COLO668 (cell line): ENCODE measurements at regions not wholly inside any gene's neighbourhood (a gene's known extent, or its start where the extent isn't known, plus 50 kb on each side); places are given as distances from the start of the nearest gene placed in this dataset.
"Not testable (repeated sequence)": the region's sequence is repeated elsewhere in the genome, so short reads cannot be mapped to it uniquely, and the experiment has no call there.

Experiments
- DNase-seq: peaks from one replicate; lab custom pipeline; 2025; ENCODE audit not compliant: unreplicated experiment; lab: John Stamatoyannopoulos, UW

DNA sequence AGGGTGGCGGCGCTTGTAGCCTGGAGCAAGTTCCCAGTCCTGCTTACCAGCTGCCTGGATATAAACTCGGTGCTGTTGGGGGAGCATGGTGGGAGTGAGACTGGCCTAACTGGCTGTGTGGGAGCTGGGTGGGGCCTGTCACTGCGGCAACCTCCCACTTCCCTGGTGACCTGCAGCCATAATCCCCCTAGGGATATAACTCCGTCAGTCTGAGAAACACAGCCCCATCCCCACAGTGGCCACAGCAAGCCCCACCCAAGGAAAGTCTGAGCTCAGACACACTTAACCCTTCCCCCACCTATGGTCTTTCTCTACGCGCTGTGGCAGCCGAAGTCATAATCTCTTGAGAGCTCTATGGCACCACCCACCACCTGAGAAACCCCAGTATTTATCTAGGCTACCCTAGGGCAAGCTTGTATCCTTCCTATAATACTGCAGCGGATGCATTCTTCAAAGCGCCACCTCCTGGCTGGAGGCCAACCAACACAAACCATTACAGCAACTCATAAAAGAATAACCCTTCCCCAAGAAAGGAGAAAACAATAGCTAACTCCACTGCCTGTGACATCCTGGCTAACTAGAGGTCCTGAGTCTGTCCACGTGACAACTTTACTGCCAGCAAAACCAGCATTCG is 57.4 kb downstream of the ZNF648 start:
- DNase-seq: no peak

- no peak for DNase-seq
Observed at GRCh38 chr1:182003025-182003725, 58.3 kb downstream of the ZNF648 start.

DNA sequence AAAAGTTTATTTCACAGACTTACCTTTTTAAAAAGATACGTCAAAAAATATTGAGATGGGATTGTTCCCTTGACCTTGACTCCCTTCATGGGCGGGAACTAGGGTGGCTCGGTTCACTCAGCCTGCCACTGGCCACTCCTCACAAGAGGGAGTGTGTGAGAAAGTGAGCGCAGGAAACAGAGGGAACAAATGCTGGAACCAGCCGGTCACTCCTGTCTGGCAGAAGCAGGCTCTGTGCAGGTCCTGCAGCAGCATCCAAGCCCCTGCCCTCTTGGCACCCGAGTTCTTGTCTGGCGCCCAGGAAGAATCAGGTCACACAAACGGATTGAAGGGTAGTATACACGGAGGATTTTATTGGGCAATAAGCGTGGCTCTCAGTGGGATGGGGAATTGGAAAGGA is 58.9 kb downstream of the ZNF648 start:
- no peak for DNase-seq

GRCh38 chr1:181998858-181999257 is 62.7 kb downstream of the ZNF648 start:
- no peak for DNase-seq

DNA sequence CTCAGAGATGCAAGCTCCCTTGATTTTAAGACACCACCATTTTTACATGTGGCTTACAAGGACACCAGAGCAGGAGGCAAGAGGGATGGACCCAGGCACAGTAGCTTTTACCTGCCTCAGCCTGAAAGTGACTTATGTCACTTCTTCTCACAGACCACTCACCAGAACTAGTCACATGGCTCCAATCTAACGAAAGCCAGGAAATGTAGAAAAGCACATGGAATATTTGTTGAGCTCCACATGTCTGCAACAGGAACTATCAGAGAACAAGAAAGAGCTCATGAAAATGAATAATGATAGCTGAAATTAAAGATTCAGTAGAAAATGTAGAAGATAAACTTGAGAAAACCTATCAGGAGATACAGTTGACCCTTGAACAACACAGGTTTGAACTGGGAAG is 69.4 kb downstream of the ZNF648 start:
- DNase-seq: no peak

GRCh38 chr1:181990728-181991127 is 70.8 kb downstream of the ZNF648 start:
- DNase-seq: no peak

GRCh38 chr1:181989261-181989920 is 72.1 kb downstream of the ZNF648 start:
- no peak for DNase-seq

- no peak for DNase-seq
Observed at GRCh38 chr1:181987996-181988395, 73.5 kb downstream of the ZNF648 start.

DNA sequence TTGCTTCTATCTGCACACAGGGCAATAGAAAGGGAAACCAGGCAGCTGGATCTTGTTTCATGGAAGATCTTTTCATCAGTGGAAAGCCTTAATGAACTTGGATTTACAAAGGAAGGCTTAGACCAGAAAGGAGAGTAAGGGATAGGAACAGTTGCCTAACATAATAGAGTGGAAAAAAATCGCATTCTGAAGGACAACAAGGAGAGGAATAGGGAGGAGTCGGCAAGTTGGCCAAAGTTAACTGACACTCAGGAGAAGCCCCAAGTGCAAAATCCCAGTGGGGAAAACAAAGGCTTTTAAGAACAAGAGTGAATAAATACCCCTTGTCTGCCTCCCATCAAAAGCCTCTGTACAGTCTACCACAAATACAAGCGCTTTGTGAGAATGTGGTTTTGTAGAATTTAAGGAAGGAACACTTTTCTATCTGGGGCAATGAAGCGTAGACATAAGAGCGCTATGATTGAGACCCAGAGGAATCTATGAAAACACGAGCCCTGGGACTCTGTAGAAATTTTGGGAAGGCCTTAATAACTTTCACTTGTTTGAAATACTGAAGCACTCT is 74.1 kb downstream of the ZNF648 start:
- DNase-seq: no peak

- no peak for DNase-seq
Observed at GRCh38 chr1:181986907-181987305, 74.6 kb downstream of the ZNF648 start.

DNA sequence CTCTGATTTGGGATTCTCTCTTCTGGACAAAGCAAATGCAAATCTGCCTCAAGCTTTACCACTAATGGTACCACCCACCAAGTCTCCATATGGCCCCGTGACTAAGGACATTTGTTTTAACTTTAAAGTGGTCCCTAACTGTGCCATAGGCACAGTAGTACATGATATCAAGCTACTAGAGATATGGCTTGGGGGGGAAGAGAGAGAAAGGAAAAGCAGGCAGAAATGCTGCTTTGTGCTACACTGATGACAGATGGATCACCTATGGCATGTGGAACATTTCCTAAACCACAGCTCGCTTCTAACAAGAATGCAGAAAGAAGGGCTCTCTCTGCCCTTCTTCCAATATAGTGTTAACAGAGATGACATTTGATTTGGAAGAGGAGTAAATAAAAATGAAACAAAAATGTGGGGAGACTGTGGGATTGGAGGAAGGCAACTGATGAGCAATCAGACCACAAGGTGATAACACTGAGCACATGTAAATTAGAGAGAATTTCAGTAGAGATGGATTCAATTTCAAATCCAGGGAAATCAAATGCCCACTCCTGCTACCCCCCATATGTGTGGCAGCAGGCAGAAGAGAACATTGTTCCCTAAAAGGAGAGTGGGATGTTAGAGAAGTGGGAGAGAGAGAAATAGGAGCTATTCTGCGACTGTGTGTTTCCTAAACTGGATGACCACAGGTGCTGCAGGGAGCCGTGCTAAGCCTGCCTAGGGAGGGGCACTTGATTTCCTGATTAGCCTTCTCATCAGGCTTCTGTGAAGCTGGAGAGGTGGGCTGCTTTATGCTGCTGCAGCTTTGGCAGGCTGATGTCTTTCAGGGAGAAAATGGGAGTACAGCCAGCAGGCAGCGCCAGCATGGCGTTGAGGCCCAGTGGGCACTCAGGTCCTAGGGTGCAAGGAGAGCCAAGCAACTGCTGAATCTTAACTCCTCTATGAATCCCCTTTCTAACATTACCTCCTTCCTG is 75.3 kb downstream of the ZNF648 start:
- DNase-seq: no peak

GRCh38 chr1:181985281-181985680 is 76.2 kb downstream of the ZNF648 start:
- no peak for DNase-seq

DNA sequence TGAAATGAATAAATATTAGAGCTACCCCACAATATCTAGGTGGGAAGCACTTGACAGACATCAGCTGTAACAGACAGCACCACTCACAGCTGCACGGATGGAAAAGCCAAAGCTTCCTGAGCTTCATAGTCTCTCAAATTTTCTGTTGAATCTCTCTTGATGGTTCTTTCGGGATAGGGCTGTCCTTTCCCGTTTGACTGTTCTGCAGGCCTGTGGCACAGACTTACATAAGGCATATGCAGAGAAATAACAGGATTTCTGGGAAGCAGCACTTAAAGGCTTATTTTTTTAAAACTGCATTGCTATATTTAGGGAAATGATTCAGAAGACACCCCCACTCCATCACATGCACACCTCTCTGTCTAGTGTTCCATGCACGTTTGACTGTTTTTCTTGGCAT is 77.5 kb downstream of the ZNF648 start:
- no peak for DNase-seq

DNA sequence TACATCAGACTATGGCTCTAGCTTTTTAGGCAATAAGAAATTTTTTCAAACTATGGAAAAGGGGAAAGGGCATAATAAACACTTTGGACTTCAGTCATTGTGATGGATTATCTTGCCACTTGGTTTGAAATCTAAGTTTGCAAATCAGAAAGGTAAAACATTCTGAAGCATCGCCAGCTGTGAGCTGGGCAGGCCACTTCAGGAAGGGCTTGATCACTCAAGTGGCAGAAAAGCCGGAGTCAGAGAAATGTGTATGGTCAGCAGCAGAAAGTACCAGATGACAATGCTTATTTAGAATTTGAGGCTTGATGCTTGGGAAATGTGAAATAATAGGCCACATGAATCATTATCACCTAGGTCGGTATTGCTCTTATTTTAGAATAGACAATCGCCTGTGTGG is 79.7 kb downstream of the ZNF648 start:
- no peak for DNase-seq

DNA sequence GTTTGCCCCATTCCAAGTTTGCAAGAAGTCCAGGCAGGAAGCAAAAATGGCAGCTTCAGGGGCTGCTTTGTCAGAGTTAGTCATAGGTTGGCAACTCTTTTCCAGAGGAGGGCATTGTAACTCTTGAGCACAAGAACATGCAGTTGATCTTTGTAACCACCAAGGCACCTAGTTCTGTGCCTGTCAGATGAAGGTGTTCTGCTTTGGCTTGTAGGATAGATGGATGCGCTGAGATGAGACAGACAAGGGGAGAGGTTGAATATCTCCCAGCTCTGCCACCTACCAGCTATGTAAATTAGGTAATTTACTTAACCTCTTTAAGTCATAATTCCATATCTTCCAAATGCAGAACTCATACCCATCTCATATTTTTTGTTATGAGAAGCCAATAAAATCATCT is 89.3 kb downstream of the ZNF648 start:
- DNase-seq: no peak

DNA sequence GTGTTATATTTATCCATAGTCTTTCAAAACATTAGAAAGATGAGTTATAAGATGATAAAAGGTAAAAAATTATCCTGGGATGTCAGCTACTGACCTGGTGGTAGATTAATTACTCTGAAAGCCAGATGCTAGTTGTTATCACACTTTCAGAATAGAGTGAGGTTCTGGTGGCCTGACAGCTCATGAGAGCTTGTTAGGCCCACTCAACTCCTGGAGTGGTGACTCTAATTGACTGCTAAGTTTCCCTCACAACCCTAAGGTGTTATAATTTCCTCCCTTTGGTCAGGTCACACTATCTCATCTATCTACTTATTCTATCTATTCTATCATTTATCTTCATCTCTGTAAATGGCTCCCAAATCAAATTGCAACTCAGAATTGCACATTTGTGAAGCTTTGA is 90.1 kb downstream of the ZNF648 start:
- DNase-seq: no peak

GRCh38 chr1:181969902-181970301 is 91.6 kb downstream of the ZNF648 start:
- no peak for DNase-seq

- DNase-seq: not testable (repeated sequence)
Observed at GRCh38 chr1:181954696-181955095, 106.8 kb downstream of the ZNF648 start.

DNA sequence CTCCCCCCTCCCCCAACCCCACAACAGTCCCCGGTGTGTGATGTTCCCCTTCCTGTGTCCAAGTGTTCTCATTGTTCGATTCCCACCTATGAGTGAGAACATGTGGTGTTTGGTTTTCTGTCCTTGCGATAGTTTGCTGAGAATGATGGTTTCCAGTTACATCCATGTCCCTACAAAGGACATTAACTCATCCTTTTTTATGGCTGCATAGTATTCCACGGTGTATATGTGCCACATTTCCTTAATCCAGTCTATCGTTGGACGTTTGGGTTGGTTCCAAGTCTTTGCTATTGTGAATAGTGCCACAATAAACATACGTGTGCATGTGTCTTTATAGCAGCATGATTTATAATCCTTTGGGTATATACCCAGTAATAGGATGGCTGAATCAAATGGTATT is 107.3 kb downstream of the ZNF648 start:
- not testable (repeated sequence) for DNase-seq

DNA sequence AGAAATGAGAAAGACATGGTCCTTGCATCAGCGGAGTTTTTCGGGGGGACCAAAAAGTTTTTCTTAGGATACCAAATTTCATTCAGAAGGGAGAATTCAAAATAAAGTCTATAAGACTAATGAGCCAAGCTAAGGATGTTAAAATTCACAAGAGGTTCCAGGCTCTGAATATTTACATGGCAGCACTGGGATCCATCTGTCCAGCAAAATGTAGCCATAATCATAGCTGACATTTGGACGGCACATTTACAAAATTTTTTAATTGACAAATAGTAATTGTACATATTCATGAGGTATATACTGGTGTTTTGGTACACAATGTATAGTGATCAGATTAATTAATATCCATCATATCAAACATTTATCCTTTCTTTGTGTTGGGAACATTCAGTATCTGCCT is 107.9 kb downstream of the ZNF648 start:
- DNase-seq: no peak

GRCh38 chr1:181951213-181951612 is 110.3 kb downstream of the ZNF648 start:
- DNase-seq: no peak
